HL-60 (cell line): ENCODE measurements at regions not wholly inside any gene's neighbourhood (a gene's known extent, or its start where the extent isn't known, plus 50 kb on each side); places are given as distances from the start of the nearest gene placed in this dataset.

Experiments used
- DNase-seq, 2 experiments: peaks; one replicate each; pipeline ENCODE4 v3.0.0-alpha.2; 2010 to 2020; ENCODE audit warnings: low read depth in 1 of 2, low spot score in 1 of 2
- H3K27ac ChIP-seq: fragments of 250-450 bp; sonication (Bioruptor Pico); replicated peaks from 2 replicates; pipeline ENCODE4 v1.5.1; 2020; ENCODE audit warnings: mild to moderate bottlenecking, moderate library complexity
- H3K27me3 ChIP-seq: fragments of 250-450 bp; sonication (Bioruptor Pico); 2 replicates; pipeline ENCODE4 v1.5.1; 2021; ENCODE audit warnings: mild to moderate bottlenecking, moderate library complexity; ENCODE audit not compliant: insufficient read depth, poor library complexity, severe bottlenecking
- H3K4me3 ChIP-seq: replicated peaks from 2 replicates; pipeline ENCODE4 v1.5.1; 2011; ENCODE audit warnings: mild to moderate bottlenecking, control low read depth, low read length; ENCODE audit not compliant: insufficient read depth
- GABPA ChIP-seq: IDR thresholded peaks from 2 replicates; pipeline ENCODE4 v1.6.1; 2012; ENCODE audit warnings: low read depth
- POLR2AphosphoS5 ChIP-seq: IDR thresholded peaks from 2 replicates; pipeline ENCODE4 v1.6.1; 2012; ENCODE audit warnings: low read depth
- SPI1 ChIP-seq: IDR thresholded peaks from 2 replicates; pipeline ENCODE4 v1.6.1; 2012; ENCODE audit warnings: low read depth, mild to moderate bottlenecking, borderline replicate concordance
- TF ChIP-seq, protein P1 (sequence below): IDR thresholded peaks from 2 replicates; pipeline ENCODE4 v1.6.1; 2012; ENCODE audit warnings: low read depth; ENCODE audit not compliant: insufficient replicate concordance
- TF ChIP-seq, protein P2 (sequence below): IDR thresholded peaks from one replicate; pipeline ENCODE4 v1.5.1; 2011; ENCODE audit warnings: low read length, control low read depth, inconsistent platforms; ENCODE audit not compliant: insufficient read depth

DNA sequence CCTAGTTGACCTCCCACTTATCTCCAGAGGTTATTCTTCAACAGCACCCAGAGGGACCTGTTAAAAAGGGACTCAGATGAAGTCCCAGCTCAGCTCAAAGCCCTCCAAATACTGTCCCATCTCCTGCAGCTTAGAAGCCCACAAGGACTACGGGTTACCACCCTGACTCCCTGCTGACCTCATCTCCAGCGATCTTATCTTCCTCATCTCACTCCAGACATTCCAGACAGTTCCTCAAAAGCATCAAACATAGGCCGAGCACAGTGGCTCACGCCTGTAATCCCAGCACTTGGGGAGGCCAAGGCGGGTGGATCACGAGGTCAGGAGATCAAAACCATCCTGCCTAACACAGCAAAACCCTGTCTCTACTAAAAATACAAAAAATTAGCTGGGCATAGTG, 263.8 kb upstream of the TLE4 start:
- DNase-seq, result no peak
- H3K4me3 ChIP-seq, result no peak overlapping the region
- TF ChIP-seq GABPA (no peak), SPI1 (no peak), POLR2AphosphoS5 (no peak)
- TF ChIP-seq, protein P1, sequence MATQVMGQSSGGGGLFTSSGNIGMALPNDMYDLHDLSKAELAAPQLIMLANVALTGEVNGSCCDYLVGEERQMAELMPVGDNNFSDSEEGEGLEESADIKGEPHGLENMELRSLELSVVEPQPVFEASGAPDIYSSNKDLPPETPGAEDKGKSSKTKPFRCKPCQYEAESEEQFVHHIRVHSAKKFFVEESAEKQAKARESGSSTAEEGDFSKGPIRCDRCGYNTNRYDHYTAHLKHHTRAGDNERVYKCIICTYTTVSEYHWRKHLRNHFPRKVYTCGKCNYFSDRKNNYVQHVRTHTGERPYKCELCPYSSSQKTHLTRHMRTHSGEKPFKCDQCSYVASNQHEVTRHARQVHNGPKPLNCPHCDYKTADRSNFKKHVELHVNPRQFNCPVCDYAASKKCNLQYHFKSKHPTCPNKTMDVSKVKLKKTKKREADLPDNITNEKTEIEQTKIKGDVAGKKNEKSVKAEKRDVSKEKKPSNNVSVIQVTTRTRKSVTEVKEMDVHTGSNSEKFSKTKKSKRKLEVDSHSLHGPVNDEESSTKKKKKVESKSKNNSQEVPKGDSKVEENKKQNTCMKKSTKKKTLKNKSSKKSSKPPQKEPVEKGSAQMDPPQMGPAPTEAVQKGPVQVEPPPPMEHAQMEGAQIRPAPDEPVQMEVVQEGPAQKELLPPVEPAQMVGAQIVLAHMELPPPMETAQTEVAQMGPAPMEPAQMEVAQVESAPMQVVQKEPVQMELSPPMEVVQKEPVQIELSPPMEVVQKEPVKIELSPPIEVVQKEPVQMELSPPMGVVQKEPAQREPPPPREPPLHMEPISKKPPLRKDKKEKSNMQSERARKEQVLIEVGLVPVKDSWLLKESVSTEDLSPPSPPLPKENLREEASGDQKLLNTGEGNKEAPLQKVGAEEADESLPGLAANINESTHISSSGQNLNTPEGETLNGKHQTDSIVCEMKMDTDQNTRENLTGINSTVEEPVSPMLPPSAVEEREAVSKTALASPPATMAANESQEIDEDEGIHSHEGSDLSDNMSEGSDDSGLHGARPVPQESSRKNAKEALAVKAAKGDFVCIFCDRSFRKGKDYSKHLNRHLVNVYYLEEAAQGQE, result no peak
- TF ChIP-seq, protein P2, sequence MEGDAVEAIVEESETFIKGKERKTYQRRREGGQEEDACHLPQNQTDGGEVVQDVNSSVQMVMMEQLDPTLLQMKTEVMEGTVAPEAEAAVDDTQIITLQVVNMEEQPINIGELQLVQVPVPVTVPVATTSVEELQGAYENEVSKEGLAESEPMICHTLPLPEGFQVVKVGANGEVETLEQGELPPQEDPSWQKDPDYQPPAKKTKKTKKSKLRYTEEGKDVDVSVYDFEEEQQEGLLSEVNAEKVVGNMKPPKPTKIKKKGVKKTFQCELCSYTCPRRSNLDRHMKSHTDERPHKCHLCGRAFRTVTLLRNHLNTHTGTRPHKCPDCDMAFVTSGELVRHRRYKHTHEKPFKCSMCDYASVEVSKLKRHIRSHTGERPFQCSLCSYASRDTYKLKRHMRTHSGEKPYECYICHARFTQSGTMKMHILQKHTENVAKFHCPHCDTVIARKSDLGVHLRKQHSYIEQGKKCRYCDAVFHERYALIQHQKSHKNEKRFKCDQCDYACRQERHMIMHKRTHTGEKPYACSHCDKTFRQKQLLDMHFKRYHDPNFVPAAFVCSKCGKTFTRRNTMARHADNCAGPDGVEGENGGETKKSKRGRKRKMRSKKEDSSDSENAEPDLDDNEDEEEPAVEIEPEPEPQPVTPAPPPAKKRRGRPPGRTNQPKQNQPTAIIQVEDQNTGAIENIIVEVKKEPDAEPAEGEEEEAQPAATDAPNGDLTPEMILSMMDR, result no peak
- no peaks in the 10 kb centered on the region for H3K27me3 ChIP-seq
- no peak overlapping the region for H3K27ac ChIP-seq

DNA sequence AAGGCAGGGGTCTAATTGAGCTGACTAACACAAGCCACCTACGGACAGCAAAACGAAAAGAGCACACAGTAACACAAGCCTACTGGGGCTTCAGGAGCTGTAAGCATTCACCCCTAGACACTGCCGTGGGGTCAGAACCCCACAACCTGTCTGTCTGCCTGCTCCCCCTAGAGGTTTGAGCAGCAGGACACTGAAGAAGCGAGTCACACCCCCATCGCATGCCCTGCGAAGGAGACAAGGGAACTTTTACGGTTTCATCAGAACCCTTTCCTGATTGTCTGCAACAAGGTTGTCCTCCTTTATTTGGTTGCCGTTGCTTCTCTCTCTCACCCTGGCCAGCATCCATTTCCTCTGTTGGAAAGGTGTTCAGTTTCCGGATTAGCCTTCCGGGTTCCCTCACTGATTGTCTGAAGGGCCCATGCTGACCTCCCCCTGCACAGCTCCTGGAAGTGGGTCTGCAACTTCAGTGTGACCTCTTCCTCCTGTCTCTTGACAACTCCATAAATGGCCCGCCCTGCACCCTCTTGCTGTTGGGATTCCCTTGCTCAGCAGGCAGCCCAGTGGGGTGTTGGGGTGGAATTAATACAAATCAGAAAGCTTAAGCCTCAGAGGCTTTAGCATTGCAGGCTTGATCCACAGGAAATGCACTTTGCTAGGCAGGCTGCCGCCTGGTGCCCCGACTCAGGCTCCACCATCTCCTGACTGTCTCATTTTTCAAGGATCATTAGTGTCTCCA, 258.9 kb upstream of the TLE4 start:
- TF ChIP-seq GABPA (no peak), POLR2AphosphoS5 (no peak), SPI1 (no peak)
- TF ChIP-seq, protein P1, result no peak
- no peak for DNase-seq
- Histone ChIP-seq H3K27me3 (no peaks in the 10 kb centered on the region), H3K27ac (no peak overlapping the region), H3K4me3 (no peak overlapping the region)

DNA sequence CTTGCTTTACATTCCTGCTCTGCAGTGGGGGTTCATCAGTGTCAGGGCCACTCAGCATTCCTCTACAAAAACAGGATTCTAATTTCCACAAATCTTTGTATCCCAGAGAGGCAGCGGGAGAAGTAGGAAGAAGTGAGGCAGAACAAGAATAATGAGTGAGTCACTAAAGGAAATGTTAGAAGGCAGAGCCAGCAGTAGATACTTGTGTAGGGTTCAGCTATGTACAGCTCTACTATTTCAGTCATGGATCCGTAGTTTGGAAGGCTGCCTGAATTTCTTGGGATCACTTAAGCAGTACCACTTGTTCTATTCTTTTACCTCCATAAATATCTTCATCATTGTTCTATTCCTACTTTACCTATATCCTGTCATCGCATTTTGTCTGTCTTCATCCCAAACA, 246.3 kb upstream of the TLE4 start:
- TF ChIP-seq, protein P1, result no peak
- TF ChIP-seq POLR2AphosphoS5, result no peak
- H3K27ac ChIP-seq, result no peak overlapping the region
- H3K27me3 ChIP-seq, result no peaks in the 10 kb centered on the region
- H3K4me3 ChIP-seq, result no peak overlapping the region
- DNase-seq, result no peak

DNA sequence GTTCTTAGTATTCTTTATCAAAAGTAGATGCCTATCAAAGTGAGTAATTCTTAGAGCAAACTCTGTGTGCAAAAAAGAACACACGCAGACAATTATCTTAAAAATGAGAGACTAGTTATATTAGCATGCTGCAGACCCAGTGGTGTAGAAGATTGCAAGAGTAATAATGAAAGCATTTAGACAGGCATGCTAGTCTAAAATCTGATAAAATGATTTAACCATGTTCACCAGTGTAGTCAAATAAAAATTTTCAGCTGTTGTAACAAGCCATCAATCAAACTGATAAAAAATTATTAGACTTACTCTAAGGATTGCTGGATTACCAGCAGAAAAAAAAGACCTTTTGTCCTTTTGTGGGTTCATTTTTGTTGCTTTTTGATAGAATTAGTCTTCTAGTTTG, 241.9 kb upstream of the TLE4 start:
- TF ChIP-seq, protein P2, result no peak
- TF ChIP-seq POLR2AphosphoS5 (no peak), GABPA (no peak), SPI1 (no peak)
- TF ChIP-seq, protein P1, result no peak

More for the DNA sequence above, 241.9 kb upstream of the TLE4 start:
- no peak for DNase-seq
- Histone ChIP-seq H3K27me3 (no peaks in the 10 kb centered on the region), H3K27ac (no peak overlapping the region), H3K4me3 (no peak overlapping the region)
